IPS DF 6.9 (cell line): ENCODE measurements at regions not wholly inside any gene's neighbourhood (a gene's known extent, or its start where the extent isn't known, plus 50 kb on each side); places are given as distances from the start of the nearest gene placed in this dataset.

Source experiments
- DNase-seq: peaks from one replicate; pipeline ENCODE4 v3.0.0-alpha.2; 2013; ENCODE audit warnings: low read depth, low spot score
- H3K27ac ChIP-seq: one replicate; pipeline ENCODE4 v1.5.1; 2013; ENCODE audit warnings: low read length, control low read depth
- H3K27me3 ChIP-seq: 2 replicates; pipeline ENCODE4 v1.6.1; 2013; ENCODE audit warnings: mild to moderate bottlenecking, low read length; ENCODE audit not compliant: control insufficient read depth, insufficient read depth
- H3K36me3 ChIP-seq: 2 replicates; pipeline ENCODE4 v1.6.1; 2013; ENCODE audit warnings: low read length; ENCODE audit not compliant: control insufficient read depth, insufficient read depth
- H3K4me1 ChIP-seq: 2 replicates; pipeline ENCODE4 v1.6.1; 2013; ENCODE audit warnings: low read length; ENCODE audit not compliant: control insufficient read depth, insufficient read depth
- H3K4me3 ChIP-seq: 2 replicates; pipeline ENCODE4 v1.5.1; 2013; ENCODE audit warnings: mild to moderate bottlenecking, low read length
- H3K9me3 ChIP-seq: 2 replicates; pipeline ENCODE4 v1.6.1; 2013; ENCODE audit warnings: low read length, inconsistent platforms; ENCODE audit not compliant: control insufficient read depth, insufficient read depth
- WGBS: extraction: QIAGEN DNeasy Blood & Tissue Kit; methylation state at CpG from one replicate; pipeline ENCODE4 v1.1.7; 2013; ENCODE audit warnings: mixed read lengths, missing lambda C conversion rate; ENCODE audit not compliant: insufficient read length, insufficient coverage; 5-methylcytosine and 5-hydroxymethylcytosine counted together

DNA sequence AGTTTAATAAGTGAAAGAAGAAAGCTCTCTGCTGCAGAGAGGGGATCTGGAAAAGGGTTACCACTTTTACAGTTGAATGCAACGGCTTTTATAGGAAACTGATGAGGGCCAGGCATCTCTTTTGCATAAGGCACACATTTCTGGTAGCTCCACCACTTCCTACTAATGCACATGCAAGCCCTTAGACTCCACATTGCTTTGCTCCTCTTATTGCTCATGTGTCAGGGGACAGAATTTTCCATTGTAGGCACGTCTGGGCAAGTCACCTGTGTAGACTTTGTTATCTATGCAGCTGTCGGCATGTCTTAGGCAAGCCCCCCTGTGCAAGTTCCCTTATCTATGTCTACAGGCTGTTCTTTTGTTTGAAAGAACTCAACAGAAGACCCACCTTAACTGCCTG is 294.6 kb upstream of the STS start:
- no peaks in the 10 kb centered on the region for H3K27me3 ChIP-seq
- WGBS, result no CpG with 5 or more reads among the region's 3 CpGs
- no peak for DNase-seq
- H3K4me3 ChIP-seq, result no peak overlapping the region
- H3K9me3 ChIP-seq, result no peaks in the 10 kb centered on the region; the same call in 1 of the 2 replicates
- no peak overlapping the region for H3K27ac ChIP-seq
- H3K4me1 ChIP-seq, result no peaks in the 10 kb centered on the region
- no peaks in the 10 kb centered on the region for H3K36me3 ChIP-seq

- WGBS, result no CpG with 5 or more reads among the region's 1 CpG
- Histone ChIP-seq H3K27ac (no peak overlapping the region), H3K9me3 (no peaks in the 10 kb centered on the region; the same call in 1 of the 2 replicates), H3K36me3 (no peaks in the 10 kb centered on the region), H3K4me3 (no peak overlapping the region), H3K27me3 (no peaks in the 10 kb centered on the region), H3K4me1 (no peaks in the 10 kb centered on the region)
- DNase-seq, result no peak
These were observed 295.4 kb upstream of the STS start for GRCh38 chrX:6852121-6852520.

GRCh38 chrX:6851140-6851539 is 296.4 kb upstream of the STS start:
- H3K27me3 ChIP-seq, result no peaks in the 10 kb centered on the region
- DNase-seq, result no peak
- H3K4me1 ChIP-seq, result no peaks in the 10 kb centered on the region
- no peaks in the 10 kb centered on the region for H3K36me3 ChIP-seq
- H3K27ac ChIP-seq, result no peak overlapping the region
- no CpG with 5 or more reads among the region's 4 CpGs for WGBS
- no peaks in the 10 kb centered on the region; the same call in 1 of the 2 replicates for H3K9me3 ChIP-seq
- H3K4me3 ChIP-seq, result no peak overlapping the region

DNA sequence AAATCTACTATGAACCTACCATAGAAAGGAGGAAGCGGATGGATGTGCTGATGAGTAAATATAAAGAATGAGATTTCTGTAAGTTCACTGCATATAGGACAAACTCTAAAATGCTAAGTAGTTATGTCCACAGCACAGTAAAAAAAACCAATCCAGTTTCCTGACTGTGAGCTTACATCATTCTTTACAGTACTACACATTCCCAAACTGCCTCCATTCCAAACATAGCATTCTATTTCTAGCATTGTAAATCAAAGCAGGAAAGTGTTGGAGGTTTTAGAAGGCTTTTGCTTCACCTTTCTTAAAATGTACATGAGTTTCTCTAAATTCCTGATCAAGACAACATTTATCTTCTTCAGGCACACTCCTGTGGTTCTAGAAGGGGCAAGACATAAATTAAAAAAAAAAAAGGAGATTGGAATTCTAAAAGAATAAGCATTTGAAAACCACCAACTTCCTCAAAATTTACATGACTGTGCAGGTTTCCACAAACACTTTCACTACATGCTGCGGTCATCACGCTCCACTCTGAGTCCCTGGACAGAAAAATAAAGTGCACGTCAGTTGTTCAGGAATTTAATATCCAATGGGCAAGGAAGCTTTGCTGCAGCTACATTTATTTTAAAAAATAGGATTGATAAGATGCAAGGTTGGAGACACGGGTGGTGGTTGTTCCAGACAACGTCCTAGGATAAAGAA is 297.6 kb upstream of the STS start:
- Histone ChIP-seq H3K9me3 (no peaks in the 10 kb centered on the region; the same call in 1 of the 2 replicates), H3K27ac (no peak overlapping the region), H3K4me3 (no peak overlapping the region), H3K4me1 (no peaks in the 10 kb centered on the region), H3K36me3 (no peaks in the 10 kb centered on the region), H3K27me3 (no peaks in the 10 kb centered on the region)
- no peak for DNase-seq
- WGBS, result no CpG with 5 or more reads among the region's 6 CpGs

DNA sequence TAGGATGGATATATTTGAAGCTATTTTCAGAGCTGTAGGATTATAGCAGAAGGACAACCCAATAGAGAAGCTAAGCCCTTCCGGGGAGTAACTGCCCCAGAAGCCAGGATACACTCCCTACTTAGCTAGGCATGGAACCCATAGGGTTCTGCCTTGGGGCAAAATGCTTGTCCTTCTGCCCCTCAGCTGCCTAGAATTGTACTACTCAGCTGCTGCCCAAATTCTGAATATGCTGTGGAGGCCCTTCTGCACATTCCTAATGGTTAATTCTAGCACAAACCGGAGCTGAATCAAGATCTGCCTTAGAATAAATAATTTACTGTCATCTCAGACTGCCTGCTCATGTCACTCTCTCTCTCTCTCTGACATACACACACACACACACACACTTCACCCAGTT is 297.7 kb upstream of the VCX3A start:
- Histone ChIP-seq H3K36me3 (no peaks in the 10 kb centered on the region), H3K27me3 (no peaks in the 10 kb centered on the region), H3K9me3 (no peaks in the 10 kb centered on the region), H3K27ac (no peak overlapping the region), H3K4me3 (no peak overlapping the region), H3K4me1 (no peaks in the 10 kb centered on the region)
- no peak for DNase-seq
- no CpG with 5 or more reads among the region's 2 CpGs for WGBS

DNA sequence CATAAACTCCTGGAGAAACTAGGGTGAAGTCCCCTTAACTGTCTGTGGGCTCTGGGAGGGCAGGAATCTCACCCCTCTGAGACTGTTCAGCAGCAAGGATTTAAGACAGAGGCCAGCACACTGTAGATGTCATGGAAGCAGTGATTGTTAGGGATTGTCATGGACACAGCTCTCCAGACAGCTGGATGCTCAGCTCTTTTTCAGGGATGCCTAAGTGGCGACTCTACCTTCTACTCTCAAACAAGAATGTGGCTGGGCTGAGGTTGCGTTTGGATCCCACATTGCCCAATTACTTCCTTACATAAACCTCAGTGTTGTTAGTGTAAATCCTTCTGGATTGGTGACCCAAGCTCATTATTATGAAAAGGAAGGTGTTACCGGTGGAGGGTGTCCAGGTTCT is 291.9 kb upstream of the VCX3A start:
- no peaks in the 10 kb centered on the region for H3K9me3 ChIP-seq
- H3K36me3 ChIP-seq, result no peaks in the 10 kb centered on the region
- no peak overlapping the region for H3K27ac ChIP-seq
- no peaks in the 10 kb centered on the region for H3K27me3 ChIP-seq
- no CpG with 5 or more reads among the region's 3 CpGs for WGBS
- H3K4me1 ChIP-seq, result no peaks in the 10 kb centered on the region
- H3K4me3 ChIP-seq, result no peak overlapping the region
- DNase-seq, result no peak

- DNase-seq, result no peak
- Histone ChIP-seq H3K9me3 (no peaks in the 10 kb centered on the region), H3K4me1 (no peaks in the 10 kb centered on the region), H3K4me3 (no peak overlapping the region), H3K27me3 (no peaks in the 10 kb centered on the region), H3K27ac (no peak overlapping the region), H3K36me3 (no peaks in the 10 kb centered on the region)
- no CpG with 5 or more reads among the region's 6 CpGs for WGBS
These were observed 286.8 kb upstream of the VCX3A start for GRCh38 chrX:6821730-6822129.

GRCh38 chrX:6813836-6814370 is 279.0 kb upstream of the VCX3A start:
- Histone ChIP-seq H3K4me3 (no peak overlapping the region), H3K4me1 (no peaks in the 10 kb centered on the region), H3K36me3 (no peaks in the 10 kb centered on the region), H3K27ac (no peak overlapping the region), H3K27me3 (no peaks in the 10 kb centered on the region), H3K9me3 (no peaks in the 10 kb centered on the region)
- no peak for DNase-seq
- no CpG with 5 or more reads among the region's 8 CpGs for WGBS

- Histone ChIP-seq H3K27ac (no peak overlapping the region), H3K9me3 (no peaks in the 10 kb centered on the region), H3K36me3 (no peaks in the 10 kb centered on the region), H3K4me1 (no peaks in the 10 kb centered on the region), H3K27me3 (no peaks in the 10 kb centered on the region), H3K4me3 (no peak overlapping the region)
- DNase-seq, result no peak
- WGBS, result no CpG with 5 or more reads among the region's 1 CpG
These were observed 277.2 kb upstream of the VCX3A start for GRCh38 chrX:6812087-6812486.

DNA sequence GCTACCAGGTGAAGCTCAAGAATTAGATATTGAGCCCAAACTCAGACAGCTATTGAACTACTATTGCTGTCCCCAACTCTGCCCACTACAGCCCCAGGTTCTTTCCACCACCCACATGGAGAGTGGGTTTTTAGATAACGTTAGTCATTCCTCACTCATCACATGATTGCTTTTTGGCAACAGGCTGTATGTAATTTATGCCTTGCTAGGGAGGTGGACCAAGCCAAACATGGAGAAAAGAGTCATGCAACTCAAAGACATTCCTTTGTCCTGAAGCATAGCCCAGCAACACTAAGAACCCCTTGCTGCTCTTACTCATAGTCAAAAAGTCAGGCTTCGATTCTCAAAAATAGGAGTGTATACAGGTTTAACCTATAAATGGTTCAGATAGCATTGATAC is 275.9 kb upstream of the VCX3A start:
- Histone ChIP-seq H3K4me3 (no peak overlapping the region), H3K27ac (no peak overlapping the region), H3K27me3 (no peaks in the 10 kb centered on the region), H3K36me3 (no peaks in the 10 kb centered on the region), H3K9me3 (no peaks in the 10 kb centered on the region), H3K4me1 (no peaks in the 10 kb centered on the region)
- DNase-seq, result no peak
- no CpG with 5 or more reads among the region's 2 CpGs for WGBS

DNA sequence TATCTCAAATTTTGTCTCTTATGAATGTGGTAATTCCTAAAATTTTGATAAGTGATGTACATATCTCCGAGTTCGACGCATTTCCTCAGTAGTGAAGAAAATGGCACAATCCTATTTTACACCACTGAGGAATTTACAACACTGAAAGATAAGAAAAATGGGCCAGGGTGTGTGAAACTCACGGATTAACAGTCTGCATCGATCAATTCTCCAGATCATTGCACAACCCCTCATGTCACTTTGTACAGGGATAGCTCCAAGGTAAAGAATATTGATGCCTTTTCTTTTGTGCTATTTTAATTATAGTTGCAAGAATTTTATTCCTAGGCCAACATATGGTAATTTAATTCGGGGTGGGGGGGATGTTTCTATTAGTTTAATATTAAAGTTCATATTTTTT is 268.7 kb upstream of the VCX3A start:
- WGBS, result no CpG with 5 or more reads among the region's 6 CpGs
- Histone ChIP-seq H3K27ac (no peak overlapping the region), H3K9me3 (no peaks in the 10 kb centered on the region), H3K27me3 (no peaks in the 10 kb centered on the region), H3K36me3 (no peaks in the 10 kb centered on the region), H3K4me1 (no peaks in the 10 kb centered on the region), H3K4me3 (no peak overlapping the region)
- DNase-seq, result no peak
